OCI-LY3 (cell line): ENCODE measurements at regions not wholly inside any gene's neighbourhood (a gene's known extent, or its start where the extent isn't known, plus 50 kb on each side); places are given as distances from the start of the nearest gene placed in this dataset.

Experiments used
- CTCF ChIP-seq: fragments of 200-600, 300-600 bp; sonication (generic); IDR thresholded peaks from 2 replicates; pipeline ENCODE4 v1.5.1; 2014; ENCODE audit warnings: antibody characterized with exemption, low read length, low read depth
- EZH2phosphoT487 ChIP-seq: fragments of 200-600 bp; shearing (Covaris generic); IDR thresholded peaks from 2 replicates; pipeline ENCODE4 v1.6.1; 2018; ENCODE audit warnings: antibody characterized with exemption, mixed run types, low read depth

- TF ChIP-seq CTCF (no peak), EZH2phosphoT487 (no peak)
Measured at GRCh38 chr14:38038986-38039385, 168.7 kb upstream of the SSTR1 start.
